ENCODE measurements at regions not wholly inside any gene's neighbourhood (a gene's known extent, or its start where the extent isn't known, plus 50 kb on each side); places are given as distances from the start of the nearest gene placed in this dataset.

GRCh38 chr6:7047128-7047527, 60.6 kb upstream of the RREB1 start:
- TF ChIP-seq CTCF (IDR thresholded peaks at IDR 0.05) (no peak), POLR2A (IDR thresholded peaks at IDR 0.05) (no peak)
